BLaER1 treated with 17β-estradiol and CSF1 and Interleukin-3, amounts not matched to agents 10 nM and 100 nM (cell line): ENCODE measurements at regions not wholly inside any gene's neighbourhood (a gene's known extent, or its start where the extent isn't known, plus 50 kb on each side); places are given as distances from the start of the nearest gene placed in this dataset.

Experiments used
- H3K27ac ChIP-seq, 11 experiments: shearing (Covaris generic); formaldehyde crosslinking; 2 replicates each; pipeline ENCODE4 v1.8.1; 2022
- H3K27me3 ChIP-seq, 11 experiments: shearing (Covaris generic); formaldehyde crosslinking; 2 replicates each; pipeline ENCODE4 v1.8.1; 2022
- H3K36me3 ChIP-seq, 11 experiments: shearing (Covaris generic); formaldehyde crosslinking; 2 replicates each; pipeline ENCODE4 v1.8.1; 2022
- H3K4me1 ChIP-seq, 10 experiments: shearing (Covaris generic); formaldehyde crosslinking; 2 replicates each; pipeline ENCODE4 v1.8.1; 2022
- H3K4me2 ChIP-seq, 11 experiments: shearing (Covaris generic); formaldehyde crosslinking; 2 replicates each; pipeline ENCODE4 v1.8.1; 2022
- H3K4me3 ChIP-seq, 10 experiments: shearing (Covaris generic); formaldehyde crosslinking; 2 replicates each; pipeline ENCODE4 v1.8.1; 2022
- H3K9ac ChIP-seq, 11 experiments: shearing (Covaris generic); formaldehyde crosslinking; 2 replicates each; pipeline ENCODE4 v1.8.1; 2022
- H3K9me3 ChIP-seq, 11 experiments: shearing (Covaris generic); formaldehyde crosslinking; replicated peaks in 1 of 11; 2 replicates each; pipeline ENCODE4 v1.8.1; 2022
- H4K20me1 ChIP-seq, 11 experiments: shearing (Covaris generic); formaldehyde crosslinking; 2 replicates each; pipeline ENCODE4 v1.8.1; 2022
- Cebpa-rat ChIP-seq, 11 experiments: shearing (Covaris generic); IDR thresholded peaks; 2 replicates each; pipeline ENCODE4 v1.8.1; 2022

DNA sequence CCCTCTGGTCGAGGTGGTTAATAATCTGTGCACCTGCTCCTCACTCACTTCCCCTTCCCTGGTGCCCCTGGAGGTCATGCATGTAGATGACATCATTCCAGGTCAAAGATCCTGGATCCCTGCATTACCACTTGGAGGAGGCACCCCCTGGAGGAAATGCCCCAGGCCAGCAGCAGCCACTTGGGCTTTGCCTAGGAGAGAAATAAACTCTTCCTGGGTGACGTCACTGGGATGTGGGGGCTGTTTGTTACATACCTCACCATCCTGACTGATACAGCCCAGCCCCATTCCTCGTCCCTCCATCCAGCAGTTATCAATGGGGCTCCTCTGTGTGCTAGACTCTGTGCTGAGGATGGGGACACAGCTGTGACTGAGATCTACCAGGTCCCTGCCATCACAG is 433.6 kb downstream of the PTPRU start:
- Histone ChIP-seq H3K4me2 (no peak overlapping the region), H3K27me3 (no peaks in the 10 kb centered on the region)
- TF ChIP-seq Cebpa-rat (IDR thresholded peaks at IDR 0.05), result no peak

DNA sequence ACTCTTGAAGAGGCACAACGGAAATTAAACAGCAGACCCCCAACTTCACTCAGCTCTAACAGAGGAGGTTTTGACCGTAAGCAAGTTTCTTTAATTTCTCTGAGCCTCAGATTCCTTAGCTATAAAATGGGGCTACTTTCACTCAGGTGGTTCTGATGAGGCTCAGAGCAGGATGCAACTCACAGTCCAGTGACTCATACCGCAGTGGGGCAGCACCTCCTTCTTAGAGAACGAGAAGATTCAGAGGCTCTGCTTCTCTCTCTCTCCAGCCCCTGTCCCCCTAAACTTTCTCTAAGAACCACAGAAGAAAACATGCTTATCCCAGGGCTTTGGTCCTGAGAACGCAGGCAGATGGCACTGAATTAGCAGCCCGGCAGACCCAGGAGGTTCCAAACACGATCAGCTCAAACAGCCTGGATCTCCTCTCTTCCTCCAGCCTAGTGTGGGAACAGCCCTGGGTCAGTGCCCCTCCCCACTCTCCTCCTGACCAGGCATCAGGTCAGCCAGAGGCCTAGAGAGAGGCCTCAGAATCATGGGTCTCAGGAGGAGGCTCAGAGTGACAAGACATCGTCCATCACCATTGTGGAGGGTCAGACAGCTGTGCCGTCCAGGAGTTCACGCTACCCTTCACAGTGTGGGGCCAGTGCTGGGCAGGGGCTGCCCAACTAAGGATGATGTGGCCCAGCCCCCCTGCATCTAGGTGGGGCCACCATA is 433.0 kb downstream of the PTPRU start:
- H3K4me2 ChIP-seq, result no peak overlapping the region
- H3K27ac ChIP-seq, result no peak overlapping the region
- no peaks in the 10 kb centered on the region for H3K9me3 ChIP-seq
- no peak overlapping the region for H3K9ac ChIP-seq
- no peak overlapping the region for H3K4me3 ChIP-seq
- no peaks in the 10 kb centered on the region; a peak in 1 of 22 replicates for H4K20me1 ChIP-seq
- TF ChIP-seq Cebpa-rat (IDR thresholded peaks at IDR 0.05), result no peak
- H3K27me3 ChIP-seq, result no peaks in the 10 kb centered on the region
- no peaks in the 10 kb centered on the region for H3K36me3 ChIP-seq
- H3K4me1 ChIP-seq, result peaks cover 0 to 9% (median 0%) of the 10 kb centered on the region in 10 experiments; a peak in 5 of 20 replicates

More for the DNA sequence above, 433.6 kb downstream of the PTPRU start:
- Histone ChIP-seq H3K36me3 (no peaks in the 10 kb centered on the region), H3K9me3 (no peaks in the 10 kb centered on the region), H3K4me1 (peaks cover 0 to 9% (median 4%) of the 10 kb centered on the region in 10 experiments; a peak in 15 of 20 replicates), H3K4me3 (no peak overlapping the region), H4K20me1 (no peaks in the 10 kb centered on the region; a peak in 1 of 22 replicates), H3K27ac (no peak overlapping the region), H3K9ac (no peak overlapping the region)

DNA sequence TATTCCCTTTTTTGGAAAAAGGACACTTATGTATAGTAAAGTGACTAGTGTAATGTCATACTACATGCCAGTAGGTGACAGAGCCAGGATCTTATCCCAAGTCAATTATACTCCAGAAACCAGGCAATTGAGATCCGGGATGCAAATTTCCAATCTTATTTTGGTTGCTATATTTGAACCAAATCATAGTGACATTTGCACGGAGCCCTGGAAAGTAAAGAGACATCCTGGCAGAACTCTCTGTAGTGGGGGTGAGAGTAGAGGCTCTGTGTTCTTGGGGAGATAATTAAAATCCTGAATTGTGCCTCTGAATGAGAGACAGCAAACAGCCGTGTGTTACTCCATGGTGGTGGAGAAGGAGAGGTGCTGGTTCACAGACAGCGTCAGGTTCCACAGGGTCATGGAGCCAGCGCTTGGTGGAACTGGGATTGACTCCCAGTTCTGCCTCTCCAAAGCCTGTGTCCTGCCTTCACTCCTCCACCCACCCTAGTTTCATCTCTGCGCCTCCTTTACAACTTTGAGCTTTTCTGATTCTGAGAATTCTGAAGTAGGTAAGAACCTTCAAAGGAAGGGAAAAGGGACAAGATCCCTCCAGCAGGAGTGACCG is 432.3 kb downstream of the PTPRU start:
- no peak for TF ChIP-seq Cebpa-rat (IDR thresholded peaks at IDR 0.05)
- Histone ChIP-seq H3K9ac (no peak overlapping the region), H3K9me3 (no peaks in the 10 kb centered on the region), H3K4me1 (peaks cover 0 to 9% (median 0%) of the 10 kb centered on the region in 10 experiments; a peak in 5 of 20 replicates), H3K4me2 (no peak overlapping the region), H3K27me3 (no peaks in the 10 kb centered on the region), H3K36me3 (no peaks in the 10 kb centered on the region), H3K4me3 (no peak overlapping the region), H4K20me1 (no peaks in the 10 kb centered on the region; a peak in 1 of 22 replicates), H3K27ac (no peak overlapping the region)

DNA sequence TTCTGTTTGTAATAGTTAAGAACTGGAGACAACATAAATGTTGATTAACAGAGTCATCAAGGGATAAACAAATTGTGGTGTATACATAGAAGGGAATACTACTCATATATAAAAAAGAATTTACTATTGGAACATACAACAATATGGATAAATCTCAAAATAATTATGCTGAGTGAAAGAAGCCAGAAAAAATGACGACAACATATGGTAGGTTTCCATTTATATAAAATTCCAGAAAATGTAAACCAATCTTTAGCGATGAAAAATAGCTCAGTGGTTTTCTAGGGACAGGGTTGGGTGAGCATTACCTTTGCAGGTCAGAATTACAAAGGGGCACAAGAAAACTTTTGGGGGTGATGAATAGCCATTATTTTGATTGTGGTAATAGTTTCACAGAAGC is 431.6 kb downstream of the PTPRU start:
- no peak overlapping the region for H3K27ac ChIP-seq
- H4K20me1 ChIP-seq, result no peaks in the 10 kb centered on the region; a peak in 1 of 22 replicates
- TF ChIP-seq Cebpa-rat (IDR thresholded peaks at IDR 0.05), result no peak

DNA sequence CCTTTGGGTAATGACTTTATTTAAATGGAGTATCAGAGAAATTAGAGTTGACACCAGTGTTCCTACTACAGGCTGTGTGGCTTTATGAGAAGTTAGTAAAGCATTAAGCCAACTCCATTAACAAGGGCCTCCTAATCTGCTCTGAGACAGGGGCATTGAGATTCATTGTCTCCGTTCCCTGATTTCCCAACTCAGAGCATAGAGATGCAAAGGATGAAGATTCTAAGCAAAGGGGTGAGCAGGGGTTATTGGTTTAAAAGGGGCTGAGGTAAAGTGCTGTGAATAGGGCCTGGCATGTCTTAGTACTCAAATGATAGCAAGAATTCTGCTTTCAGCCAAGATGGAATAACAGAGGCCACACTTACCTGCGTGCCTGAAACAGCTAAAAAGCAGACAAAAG is 428.4 kb downstream of the PTPRU start:
- no peak for TF ChIP-seq Cebpa-rat (IDR thresholded peaks at IDR 0.05)
- H3K27me3 ChIP-seq, result no peaks in the 10 kb centered on the region
- H3K27ac ChIP-seq, result no peak overlapping the region
- no peak overlapping the region for H3K9ac ChIP-seq
- H4K20me1 ChIP-seq, result no peaks in the 10 kb centered on the region
- H3K4me1 ChIP-seq, result no peaks in the 10 kb centered on the region
- H3K9me3 ChIP-seq, result peaks cover 10 to 24% (median 14%) of the 10 kb centered on the region in 11 experiments; a peak in 19 of 22 replicates
- H3K4me2 ChIP-seq, result no peak overlapping the region
- H3K36me3 ChIP-seq, result no peaks in the 10 kb centered on the region
- no peak overlapping the region for H3K4me3 ChIP-seq

More for the DNA sequence above, 431.6 kb downstream of the PTPRU start:
- no peaks in the 10 kb centered on the region for H3K9me3 ChIP-seq
- H3K4me3 ChIP-seq, result no peak overlapping the region
- H3K27me3 ChIP-seq, result no peaks in the 10 kb centered on the region
- peaks cover 0 to 9% (median 0%) of the 10 kb centered on the region in 10 experiments; a peak in 5 of 20 replicates for H3K4me1 ChIP-seq
- H3K4me2 ChIP-seq, result no peak overlapping the region
- no peaks in the 10 kb centered on the region for H3K36me3 ChIP-seq
- no peak overlapping the region for H3K9ac ChIP-seq

DNA sequence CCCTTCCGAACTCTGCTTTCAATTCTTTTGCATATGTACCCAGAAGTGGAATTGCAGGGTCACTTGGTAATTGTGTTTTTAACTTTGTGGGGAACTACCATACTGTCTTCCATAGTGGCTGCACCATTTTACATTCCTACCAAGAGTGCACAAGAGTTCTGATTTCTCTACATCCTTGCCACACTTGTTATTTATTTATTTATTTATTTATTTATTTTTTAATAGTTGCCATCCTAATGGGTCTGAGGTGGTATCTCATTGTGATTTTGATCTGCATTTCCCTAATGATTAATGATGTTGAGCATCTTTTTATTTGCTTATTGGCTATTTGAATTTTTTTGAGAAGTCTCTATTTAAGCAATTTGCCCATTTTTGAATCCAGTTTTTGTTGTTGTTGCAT is 422.4 kb downstream of the PTPRU start:
- Histone ChIP-seq H3K9me3 (peaks cover 16 to 41% (median 19%) of the 10 kb centered on the region in 11 experiments), H3K36me3 (no peaks in the 10 kb centered on the region), H3K9ac (no peak overlapping the region), H3K27ac (no peak overlapping the region), H3K4me2 (no peak overlapping the region), H3K4me1 (no peaks in the 10 kb centered on the region), H3K4me3 (no peak overlapping the region), H3K27me3 (no peaks in the 10 kb centered on the region), H4K20me1 (no peaks in the 10 kb centered on the region)
- no peak for TF ChIP-seq Cebpa-rat (IDR thresholded peaks at IDR 0.05)

DNA sequence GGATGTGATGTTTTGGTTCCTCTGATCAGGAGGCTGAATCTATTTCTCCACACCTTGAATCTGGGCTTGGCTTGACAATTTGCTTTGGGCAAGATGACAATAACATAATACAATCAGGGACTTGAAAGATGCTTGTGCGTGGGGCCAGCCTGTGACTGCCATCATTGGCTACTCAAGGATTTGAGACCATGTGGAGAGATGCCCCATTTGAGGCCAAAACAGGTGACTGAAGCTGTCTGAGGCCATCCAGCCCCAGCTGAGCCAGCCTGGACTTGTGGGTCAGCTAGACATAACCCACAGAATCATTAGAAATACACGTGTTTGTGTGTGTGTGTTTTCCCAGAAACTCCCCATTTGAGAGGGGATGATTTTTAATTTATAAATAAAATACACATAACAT is 421.5 kb downstream of the PTPRU start:
- no peaks in the 10 kb centered on the region for H3K4me1 ChIP-seq
- H3K9me3 ChIP-seq, result peaks cover 16 to 41% (median 19%) of the 10 kb centered on the region in 11 experiments
- no peak overlapping the region for H3K27ac ChIP-seq
- H3K27me3 ChIP-seq, result no peaks in the 10 kb centered on the region
- no peak overlapping the region for H3K4me2 ChIP-seq
- TF ChIP-seq Cebpa-rat (IDR thresholded peaks at IDR 0.05), result no peak
- H3K9ac ChIP-seq, result no peak overlapping the region
- H4K20me1 ChIP-seq, result 0 out of 22 replicates have a peak, but pooled peaks cover 0 to 4% (median 0%) of the 10 kb centered on the region in 11 experiments
- H3K4me3 ChIP-seq, result no peak overlapping the region
- H3K36me3 ChIP-seq, result no peaks in the 10 kb centered on the region

DNA sequence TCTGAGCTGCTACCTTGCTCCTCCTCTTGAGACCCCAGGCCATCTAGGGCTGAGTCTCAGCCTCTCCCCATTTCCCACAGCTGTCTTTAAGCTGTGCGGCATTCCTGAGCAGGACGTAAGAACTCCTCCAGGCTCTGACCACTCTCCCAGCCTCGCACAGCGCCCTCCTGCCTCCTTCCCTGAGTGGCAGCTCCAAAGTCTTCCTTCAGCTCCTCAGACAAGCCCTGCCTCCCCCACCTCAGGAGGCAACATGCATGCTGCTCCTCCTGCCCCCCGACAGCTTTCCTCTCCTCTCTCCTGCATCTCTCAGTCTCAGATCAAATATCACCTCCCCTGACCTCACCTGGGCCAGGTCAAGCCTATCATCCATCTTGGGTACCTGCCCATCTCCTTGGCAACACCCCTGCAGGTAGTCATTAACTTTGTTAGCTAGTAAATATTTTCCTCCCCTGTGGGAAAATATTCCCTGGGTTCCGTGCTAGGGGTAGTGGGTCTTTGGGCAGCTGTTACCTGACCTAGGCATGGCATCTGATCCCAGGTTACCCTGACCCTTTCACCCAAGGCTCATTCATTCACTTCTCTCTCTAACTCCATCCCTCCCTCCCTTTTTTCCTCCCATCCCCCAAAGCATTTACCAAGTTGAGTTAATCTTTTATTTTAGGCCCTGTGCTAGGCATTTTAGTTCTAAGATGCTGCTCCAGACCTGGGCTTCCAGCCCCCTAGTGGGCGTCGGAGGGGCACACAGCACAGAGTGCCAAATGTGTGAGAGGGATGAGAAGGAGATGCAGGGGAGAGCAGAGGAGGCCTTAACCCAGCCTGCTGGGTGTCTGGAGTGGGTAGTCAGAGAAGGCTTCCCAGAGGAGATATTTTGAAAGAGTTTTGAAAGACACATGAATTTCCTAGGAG is 419.9 kb downstream of the PTPRU start:
- H3K4me1 ChIP-seq, result peaks cover 0 to 4% (median under 1%) of the 10 kb centered on the region in 10 experiments; a peak in 7 of 20 replicates

DNA sequence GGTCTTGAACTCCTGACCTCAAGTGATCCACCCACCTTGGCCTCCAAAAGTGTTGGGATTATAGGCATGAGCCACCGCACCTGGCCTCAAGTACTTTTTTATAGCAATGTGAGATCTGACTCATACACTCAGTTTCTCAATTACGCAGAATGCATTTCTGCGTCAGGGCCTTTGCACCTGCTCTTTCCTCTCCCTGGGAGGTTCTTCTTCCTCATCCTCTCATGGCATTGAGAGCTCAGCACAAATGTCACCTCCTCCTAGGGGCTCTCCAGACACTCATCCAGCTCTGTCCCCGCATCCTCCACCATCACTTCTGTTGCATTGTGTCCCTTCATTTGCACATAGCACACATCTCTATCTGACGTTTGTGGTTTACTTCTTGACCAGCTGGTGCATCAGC is 418.8 kb downstream of the PTPRU start:
- H3K4me2 ChIP-seq, result no peak overlapping the region
- H3K9ac ChIP-seq, result no peak overlapping the region
- H3K27ac ChIP-seq, result no peak overlapping the region
- no peaks in the 10 kb centered on the region for H3K36me3 ChIP-seq
- H3K27me3 ChIP-seq, result no peaks in the 10 kb centered on the region
- H3K4me1 ChIP-seq, result peaks cover 0 to 14% (median 9%) of the 10 kb centered on the region in 10 experiments; a peak in 13 of 20 replicates
- TF ChIP-seq Cebpa-rat (IDR thresholded peaks at IDR 0.05), result no peak
- H3K4me3 ChIP-seq, result no peak overlapping the region
- H3K9me3 ChIP-seq, result peaks cover 4 to 21% (median 7%) of the 10 kb centered on the region in 11 experiments; a peak in 18 of 22 replicates
- H4K20me1 ChIP-seq, result 0 out of 22 replicates have a peak, but pooled peaks cover 0 to 5% (median 0%) of the 10 kb centered on the region in 11 experiments

More for the DNA sequence above, 419.9 kb downstream of the PTPRU start:
- peaks cover 4 to 26% (median 7%) of the 10 kb centered on the region in 11 experiments; a peak in 18 of 22 replicates for H3K9me3 ChIP-seq
- 0 out of 22 replicates have a peak, but pooled peaks cover 0 to 5% (median 0%) of the 10 kb centered on the region in 11 experiments for H4K20me1 ChIP-seq
- no peak overlapping the region for H3K4me2 ChIP-seq
- no peak overlapping the region for H3K9ac ChIP-seq
- no peak overlapping the region for H3K27ac ChIP-seq
- TF ChIP-seq Cebpa-rat (IDR thresholded peaks at IDR 0.05), result no peak
- H3K4me3 ChIP-seq, result no peak overlapping the region
- H3K36me3 ChIP-seq, result no peaks in the 10 kb centered on the region
- H3K27me3 ChIP-seq, result no peaks in the 10 kb centered on the region
